ENCODE measurements at regions not wholly inside any gene's neighbourhood (a gene's known extent, or its start where the extent isn't known, plus 50 kb on each side); places are given as distances from the start of the nearest gene placed in this dataset.

DNA sequence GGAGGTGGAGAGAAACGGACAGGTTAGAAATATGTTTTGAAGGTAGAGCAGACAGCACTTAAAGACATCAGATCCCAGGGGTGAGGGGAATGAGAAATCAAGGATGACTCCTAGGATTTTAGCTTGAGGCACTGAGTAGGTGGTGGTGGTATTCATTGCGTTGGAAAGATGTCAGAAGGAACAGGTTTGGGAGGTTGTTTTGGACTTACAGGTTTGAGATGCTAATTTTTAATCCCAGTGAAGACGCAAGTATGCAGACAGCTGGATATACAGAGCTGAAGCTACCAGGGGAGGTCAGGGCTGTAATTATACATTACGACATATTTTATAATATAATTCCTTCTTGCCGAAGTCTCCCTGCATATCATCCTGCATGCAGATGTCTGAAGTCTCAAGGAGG, 433.3 kb downstream of the XYLT1 start:
- TF ChIP-seq, protein P1, sequence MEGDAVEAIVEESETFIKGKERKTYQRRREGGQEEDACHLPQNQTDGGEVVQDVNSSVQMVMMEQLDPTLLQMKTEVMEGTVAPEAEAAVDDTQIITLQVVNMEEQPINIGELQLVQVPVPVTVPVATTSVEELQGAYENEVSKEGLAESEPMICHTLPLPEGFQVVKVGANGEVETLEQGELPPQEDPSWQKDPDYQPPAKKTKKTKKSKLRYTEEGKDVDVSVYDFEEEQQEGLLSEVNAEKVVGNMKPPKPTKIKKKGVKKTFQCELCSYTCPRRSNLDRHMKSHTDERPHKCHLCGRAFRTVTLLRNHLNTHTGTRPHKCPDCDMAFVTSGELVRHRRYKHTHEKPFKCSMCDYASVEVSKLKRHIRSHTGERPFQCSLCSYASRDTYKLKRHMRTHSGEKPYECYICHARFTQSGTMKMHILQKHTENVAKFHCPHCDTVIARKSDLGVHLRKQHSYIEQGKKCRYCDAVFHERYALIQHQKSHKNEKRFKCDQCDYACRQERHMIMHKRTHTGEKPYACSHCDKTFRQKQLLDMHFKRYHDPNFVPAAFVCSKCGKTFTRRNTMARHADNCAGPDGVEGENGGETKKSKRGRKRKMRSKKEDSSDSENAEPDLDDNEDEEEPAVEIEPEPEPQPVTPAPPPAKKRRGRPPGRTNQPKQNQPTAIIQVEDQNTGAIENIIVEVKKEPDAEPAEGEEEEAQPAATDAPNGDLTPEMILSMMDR (IDR thresholded peaks at IDR 0.05): no peak
- TF ChIP-seq POLR2A (IDR thresholded peaks at IDR 0.05) (no peak), POLR2AphosphoS5 (IDR thresholded peaks at IDR 0.05) (no peak)
